B cell (primary cell): ENCODE measurements at regions not wholly inside any gene's neighbourhood (a gene's known extent, or its start where the extent isn't known, plus 50 kb on each side); places are given as distances from the start of the nearest gene placed in this dataset.

Experiments
- ATAC-seq: fragments of 200-7000 bp; cut with Tn5 transposase; one replicate; pipeline ENCODE4 v1.10.0; 2021; ENCODE audit warnings: low read depth, mild to moderate bottlenecking, moderate number of reproducible peaks, moderate library complexity
- CTCF ChIA-PET: fragments of 350-600 bp; sonication (Branson Sonifier 250); formaldehyde crosslinking; loops from one replicate; lab custom pipeline; 2021; ENCODE audit warnings: antibody characterized with exemption, inconsistent platforms; lab: Charles Lee
- POLR2A ChIA-PET: fragments of 350-600 bp; sonication (Branson Sonifier 250); formaldehyde crosslinking; loops from one replicate; lab custom pipeline; 2021; ENCODE audit warnings: antibody characterized with exemption; lab: Charles Lee
- DNase-seq: peaks from one replicate; pipeline ENCODE4 v3.0.0; 2013
- H2AFZ ChIP-seq: 2 replicates; pipeline ENCODE4 v1.6.1; 2012; ENCODE audit warnings: mild to moderate bottlenecking, low read depth, low read length; ENCODE audit not compliant: insufficient read depth, poor library complexity, severe bottlenecking
- H3K27ac ChIP-seq, 2 donors: 1 replicate in 1 of 2; 2 replicates in 1 of 2; pipeline ENCODE4 v1.5.1; 2012 to 2013; ENCODE audit warnings: low read length in 2 of 2, mild to moderate bottlenecking in 2 of 2, moderate library complexity in 1 of 2
- H3K27me3 ChIP-seq, 4 experiments: fragments of 200-600 bp in 1 of 4; sonication (generic) in 1 of 4; replicated peaks in 1 of 4; 1 replicate in 2 of 4; 2 replicates in 2 of 4; pipeline versions ENCODE4 v1.6.1 to v1.7.0; 2013 to 2016; ENCODE audit warnings: low read length in 3 of 4, mild to moderate bottlenecking in 2 of 4, mixed read lengths in 1 of 4, moderate library complexity in 1 of 4; ENCODE audit not compliant: insufficient read depth in 4 of 4, control insufficient read depth in 3 of 4; ENCODE audit errors: control extremely low read depth in 1 of 4
- H3K36me3 ChIP-seq, 2 experiments: replicated peaks in 1 of 2; 1 replicate in 1 of 2; 2 replicates in 1 of 2; pipeline versions ENCODE4 v1.6.1 to v1.7.1; 2013; ENCODE audit warnings: low read length in 1 of 2; ENCODE audit not compliant: insufficient read depth in 2 of 2, control insufficient read depth in 1 of 2; ENCODE audit errors: control extremely low read depth in 1 of 2, extremely low read depth in 1 of 2
- H3K4me1 ChIP-seq, 2 donors: fragments of 200-600 bp in 1 of 2; sonication (generic) in 1 of 2; 1 replicate in 1 of 2; 2 replicates in 1 of 2; pipeline versions ENCODE4 v1.5.1 to v1.6.1; 2013 to 2017; ENCODE audit warnings: low read length in 2 of 2; ENCODE audit not compliant: control insufficient read depth in 2 of 2, insufficient read depth in 2 of 2
- H3K4me2 ChIP-seq: replicated peaks from 2 replicates; pipeline ENCODE3; 2012; ENCODE audit warnings: mild to moderate bottlenecking, low read depth, low read length; ENCODE audit not compliant: poor library complexity, severe bottlenecking
- H3K4me3 ChIP-seq, 5 experiments: fragments of 200-600 bp in 1 of 5; sonication (generic) in 1 of 5; 1 replicate in 3 of 5; 2 replicates in 2 of 5; pipeline versions ENCODE4 v1.5.1 to v1.7.0; 2011 to 2016; ENCODE audit warnings: low read length in 4 of 5, mild to moderate bottlenecking in 4 of 5, low read depth in 2 of 5, control low read depth in 1 of 5, moderate library complexity in 1 of 5; ENCODE audit not compliant: insufficient read depth in 1 of 5; ENCODE audit errors: control extremely low read depth in 1 of 5, extremely low read depth in 1 of 5
- H3K79me2 ChIP-seq: fragments of 200-600 bp; sonication (generic); one replicate; pipeline ENCODE4 v1.6.0; 2016; ENCODE audit warnings: low read length; ENCODE audit not compliant: control insufficient read depth, insufficient read depth
- H3K9ac ChIP-seq: fragments of 200-600 bp; sonication (generic); 2 replicates; pipeline ENCODE4 v1.6.1; 2017; ENCODE audit warnings: mild to moderate bottlenecking, low read length, moderate library complexity
- H3K9me3 ChIP-seq, 3 donors: one replicate each; pipeline versions ENCODE4 v1.6.1 to v1.7.1; 2013; ENCODE audit warnings: low read length in 2 of 3; ENCODE audit not compliant: control insufficient read depth in 2 of 3, insufficient read depth in 1 of 3; ENCODE audit errors: control extremely low read depth in 1 of 3
- H4K20me1 ChIP-seq: 2 replicates; pipeline ENCODE4 v1.6.0; 2012; ENCODE audit warnings: mild to moderate bottlenecking, low read length; ENCODE audit not compliant: insufficient read depth, control insufficient read depth, poor library complexity, severe bottlenecking
- H3K27ac Mint-ChIP-seq: one replicate; pipeline ENCODE4 v1.8.0; 2021; ENCODE audit warnings: mixed read lengths
- H3K27me3 Mint-ChIP-seq: one replicate; pipeline ENCODE4 v1.8.0; 2021; ENCODE audit warnings: mixed read lengths
- H3K4me1 Mint-ChIP-seq: one replicate; pipeline ENCODE4 v1.8.0; 2021; ENCODE audit warnings: mixed read lengths
- H3K4me3 Mint-ChIP-seq: one replicate; pipeline ENCODE4 v1.8.0; 2021; ENCODE audit warnings: mixed read lengths
- H3K9me3 Mint-ChIP-seq: one replicate; pipeline ENCODE4 v1.8.0; 2022; ENCODE audit warnings: mixed read lengths; ENCODE audit not compliant: insufficient read depth
- EZH2 ChIP-seq: IDR thresholded peaks from 2 replicates; pipeline ENCODE4 v1.6.1; 2012; ENCODE audit warnings: borderline replicate concordance, low read depth, mild to moderate bottlenecking, moderate library complexity, low read length; ENCODE audit not compliant: insufficient read depth, poor library complexity, severe bottlenecking
- WGBS: methylation state at CpG from one replicate; pipeline ENCODE4 v1.1.5; 2013; ENCODE audit warnings: missing lambda C conversion rate; ENCODE audit not compliant: insufficient coverage; 5-methylcytosine and 5-hydroxymethylcytosine counted together
- intact Hi-C: fragments of 100-400 bp; cut with micrococcal nuclease; formaldehyde crosslinking; loops from one replicate; pipeline ENCODE4 v1.10.0; 2022
- TF ChIP-seq, protein P1 (sequence below): fragments of 200-600 bp; IDR thresholded peaks from one replicate; pipeline ENCODE4 v1.8.0; 2022; ENCODE audit warnings: antibody characterized with exemption, mild to moderate bottlenecking

DNA sequence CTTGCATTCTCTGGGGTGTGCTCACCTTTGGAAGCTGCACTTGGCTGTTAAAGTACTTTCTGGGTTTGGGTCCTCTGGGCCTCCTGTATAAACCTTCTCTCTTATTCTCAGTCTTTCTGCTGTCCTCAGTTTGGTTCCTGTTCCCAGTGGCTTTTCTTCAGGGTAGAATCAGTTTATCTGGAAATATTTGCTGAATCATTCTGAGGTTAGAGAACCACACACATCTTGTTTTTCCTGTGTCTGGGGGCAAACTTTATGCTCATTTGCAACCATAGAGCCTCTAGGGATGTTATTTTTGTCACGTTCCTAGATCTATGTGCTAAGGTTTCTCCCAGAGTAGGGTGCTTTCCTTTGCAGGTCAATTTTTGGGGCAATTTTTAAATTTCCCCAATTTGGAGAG, 224.3 kb upstream of the C11orf87 start:
- TF ChIP-seq, protein P1, sequence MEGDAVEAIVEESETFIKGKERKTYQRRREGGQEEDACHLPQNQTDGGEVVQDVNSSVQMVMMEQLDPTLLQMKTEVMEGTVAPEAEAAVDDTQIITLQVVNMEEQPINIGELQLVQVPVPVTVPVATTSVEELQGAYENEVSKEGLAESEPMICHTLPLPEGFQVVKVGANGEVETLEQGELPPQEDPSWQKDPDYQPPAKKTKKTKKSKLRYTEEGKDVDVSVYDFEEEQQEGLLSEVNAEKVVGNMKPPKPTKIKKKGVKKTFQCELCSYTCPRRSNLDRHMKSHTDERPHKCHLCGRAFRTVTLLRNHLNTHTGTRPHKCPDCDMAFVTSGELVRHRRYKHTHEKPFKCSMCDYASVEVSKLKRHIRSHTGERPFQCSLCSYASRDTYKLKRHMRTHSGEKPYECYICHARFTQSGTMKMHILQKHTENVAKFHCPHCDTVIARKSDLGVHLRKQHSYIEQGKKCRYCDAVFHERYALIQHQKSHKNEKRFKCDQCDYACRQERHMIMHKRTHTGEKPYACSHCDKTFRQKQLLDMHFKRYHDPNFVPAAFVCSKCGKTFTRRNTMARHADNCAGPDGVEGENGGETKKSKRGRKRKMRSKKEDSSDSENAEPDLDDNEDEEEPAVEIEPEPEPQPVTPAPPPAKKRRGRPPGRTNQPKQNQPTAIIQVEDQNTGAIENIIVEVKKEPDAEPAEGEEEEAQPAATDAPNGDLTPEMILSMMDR: no peak
- no peak for TF ChIP-seq EZH2
- H3K4me1 Mint-ChIP-seq: no peaks in the 10 kb centered on the region
- WGBS: no CpG with 5 or more reads among the region's 1 CpG
- H3K9ac ChIP-seq: no peak overlapping the region
- H3K27me3 ChIP-seq: no peaks in the 10 kb centered on the region
- POLR2A ChIA-PET: no interaction called here
- no peaks in the 10 kb centered on the region for H3K4me1 ChIP-seq
- H3K27me3 Mint-ChIP-seq: no peaks in the 10 kb centered on the region
- no peak overlapping the region for H3K4me2 ChIP-seq
- H3K9me3 Mint-ChIP-seq: no peaks in the 10 kb centered on the region
- no peaks in the 10 kb centered on the region for H3K79me2 ChIP-seq
- DNase-seq: no peak
- H3K27ac Mint-ChIP-seq: no peak overlapping the region
- no peaks in the 10 kb centered on the region for H4K20me1 ChIP-seq
- H2AFZ ChIP-seq: no peak overlapping the region
- H3K36me3 ChIP-seq: no peaks in the 10 kb centered on the region
- no peak overlapping the region for H3K4me3 Mint-ChIP-seq
- H3K4me3 ChIP-seq: no peak overlapping the region
- peaks cover 0 to 5% (median 0%) of the 10 kb centered on the region in 3 donors for H3K9me3 ChIP-seq
- intact Hi-C loops: no loop called here
- no peak overlapping the region for H3K27ac ChIP-seq
- no peak for ATAC-seq
- CTCF ChIA-PET: no interaction called here

DNA sequence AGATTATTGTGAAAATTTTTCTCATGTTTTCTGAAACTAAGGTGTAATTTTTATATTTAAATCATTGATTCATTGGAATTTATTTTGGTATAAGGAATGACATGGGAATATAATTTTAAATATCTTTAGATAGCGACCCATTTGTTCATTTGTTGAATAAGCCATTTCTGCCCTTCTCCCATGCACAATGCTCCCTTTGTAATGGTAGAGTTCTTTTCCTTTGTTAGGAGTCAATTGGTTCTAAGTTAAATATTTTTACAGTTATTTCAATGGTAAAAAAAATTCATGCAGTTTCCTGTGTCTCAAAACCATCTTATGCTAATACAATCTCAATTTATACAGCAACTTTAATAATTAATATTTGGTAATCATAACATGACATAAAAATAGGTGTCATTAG, 218.8 kb upstream of the C11orf87 start:
- Histone ChIP-seq H2AFZ (no peak overlapping the region), H3K4me3 (no peak overlapping the region), H3K27ac (no peak overlapping the region), H3K4me1 (no peaks in the 10 kb centered on the region), H3K79me2 (no peaks in the 10 kb centered on the region), H3K36me3 (no peaks in the 10 kb centered on the region), H3K27me3 (no peaks in the 10 kb centered on the region), H3K9ac (no peak overlapping the region), H4K20me1 (no peaks in the 10 kb centered on the region), H3K9me3 (no peaks in the 10 kb centered on the region), H3K4me2 (no peak overlapping the region)
- TF ChIP-seq, protein P1: no peak
- TF ChIP-seq EZH2: no peak
- Mint-ChIP-seq H3K4me1 (no peaks in the 10 kb centered on the region), H3K27ac (no peak overlapping the region), H3K27me3 (no peaks in the 10 kb centered on the region), H3K9me3 (peaks cover 8% of the 10 kb centered on the region), H3K4me3 (no peak overlapping the region)
- no CpG with 5 or more reads among the region's 1 CpG for WGBS
- intact Hi-C loops: no loop called here
- DNase-seq (no peak), ATAC-seq (no peak)
- POLR2A ChIA-PET: no interaction called here
- CTCF ChIA-PET: no interaction called here
